ENCODE measurements at regions not wholly inside any gene's neighbourhood (a gene's known extent, or its start where the extent isn't known, plus 50 kb on each side); places are given as distances from the start of the nearest gene placed in this dataset.
"Not testable (repeated sequence)": the region's sequence is repeated elsewhere in the genome, so short reads cannot be mapped to it uniquely, and the experiment has no call there.

- intact Hi-C loops (cut with DNase I), result no loop called here
- DNase-seq (ENCODE audit: low spot score), result no peak
Measured at GRCh38 chrX:81348388-81348787, 146.5 kb downstream of the SH3BGRL start.

GRCh38 chrX:81354954-81355353 lies 153.1 kb downstream of the SH3BGRL start:
- intact Hi-C loops (cut with DNase I), result no loop called here
- DNase-seq (ENCODE audit: low spot score), result no peak

- intact Hi-C loops (cut with DNase I), result no loop called here
- DNase-seq (ENCODE audit: low spot score), result no peak
Measured at GRCh38 chrX:81355436-81355835, 153.5 kb downstream of the SH3BGRL start.

GRCh38 chrX:81367291-81367690 lies 165.4 kb downstream of the SH3BGRL start:
- DNase-seq (ENCODE audit: low spot score), result no peak
- intact Hi-C loops (cut with DNase I), result no loop called here

GRCh38 chrX:81377329-81377728 lies 175.4 kb downstream of the SH3BGRL start:
- intact Hi-C loops (cut with DNase I), result loop anchor here in 1 of 2 donors (10.0 kb wide), 1 partner anchor 173 kb away; the partner anchor contains the start of genes HMGN5 and SH3BGRL
- DNase-seq (ENCODE audit: low spot score), result no peak

GRCh38 chrX:81378560-81378959 lies 176.7 kb downstream of the SH3BGRL start:
- no peak for DNase-seq (ENCODE audit: low spot score)
- intact Hi-C loops (cut with DNase I), result loop anchor here in 1 of 2 donors (10.0 kb wide), 1 partner anchor 174 kb away; the partner anchor contains the start of genes HMGN5 and SH3BGRL

- DNase-seq (ENCODE audit: low spot score), result no peak
- intact Hi-C loops (cut with DNase I), result no loop called here
Measured at GRCh38 chrX:81390237-81390636, 188.3 kb downstream of the SH3BGRL start.

- no peak for DNase-seq (ENCODE audit: low spot score)
- intact Hi-C loops (cut with DNase I), result no loop called here
Measured at GRCh38 chrX:81392396-81392795, 190.5 kb downstream of the SH3BGRL start.

GRCh38 chrX:81405781-81406180 lies 203.9 kb downstream of the SH3BGRL start:
- no peak for DNase-seq (ENCODE audit: low spot score)
- intact Hi-C loops (cut with DNase I), result no loop called here

GRCh38 chrX:81411517-81411916 lies 209.6 kb downstream of the SH3BGRL start:
- intact Hi-C loops (cut with DNase I), result no loop called here
- no peak for DNase-seq (ENCODE audit: low spot score)

- intact Hi-C loops (cut with DNase I), result no loop called here
- no peak for DNase-seq (ENCODE audit: low spot score)
Measured at GRCh38 chrX:81412428-81412827, 210.5 kb downstream of the SH3BGRL start.

- DNase-seq (ENCODE audit: low spot score), result peak; percentile 31
- intact Hi-C loops (cut with DNase I), result not testable (repeated sequence)
Measured at GRCh38 chrX:81412857-81413256, 211.0 kb downstream of the SH3BGRL start.

- intact Hi-C loops (cut with DNase I), result loop anchor here in 1 of 2 donors (5.0 kb wide), 1 partner anchor 257 kb away; no protein-coding TSS in a partner anchor
Measured at GRCh38 chrX:81414630-81415029, 212.7 kb downstream of the SH3BGRL start.

More at GRCh38 chrX:81414630-81415029, 212.7 kb downstream of the SH3BGRL start:
- DNase-seq (ENCODE audit: low spot score), result no peak
